Stimulated activated CD4-positive, alpha-beta T cell treated with anti-CD3 and anti-CD28 coated beads, Interleukin-12 subunit alpha, Interleukin-12 subunit beta, amount 100 ng/mL, for 48 hours (primary cell): ENCODE measurements at regions not wholly inside any gene's neighbourhood (a gene's known extent, or its start where the extent isn't known, plus 50 kb on each side); places are given as distances from the start of the nearest gene placed in this dataset.

Experiments used
- DNase-seq, 3 donors: peaks; one replicate each; pipeline ENCODE4 v3.0.0-alpha.2; 2020; ENCODE audit warnings: low read depth in 2 of 3, low spot score in 1 of 3

DNA sequence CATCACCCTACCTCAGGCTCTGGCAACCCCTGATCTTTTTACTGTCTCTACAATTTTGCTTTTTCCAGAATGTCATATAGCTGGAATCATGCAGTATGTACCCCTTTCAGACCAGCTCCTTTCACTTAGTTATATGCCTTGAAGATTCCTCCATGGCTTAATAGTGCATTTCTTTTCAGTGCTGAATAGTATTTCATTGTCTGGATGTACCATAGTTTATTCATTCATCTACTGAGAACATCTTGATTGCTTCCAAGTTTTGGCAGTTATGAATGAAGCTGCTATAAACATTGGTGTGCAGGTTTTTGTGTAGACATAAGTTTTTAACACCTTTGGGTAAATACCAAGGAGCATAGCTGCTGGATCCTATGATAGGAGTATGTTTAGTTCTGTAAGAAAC is 50.8 kb upstream of the ANP32A start:
- DNase-seq, result no peak

DNA sequence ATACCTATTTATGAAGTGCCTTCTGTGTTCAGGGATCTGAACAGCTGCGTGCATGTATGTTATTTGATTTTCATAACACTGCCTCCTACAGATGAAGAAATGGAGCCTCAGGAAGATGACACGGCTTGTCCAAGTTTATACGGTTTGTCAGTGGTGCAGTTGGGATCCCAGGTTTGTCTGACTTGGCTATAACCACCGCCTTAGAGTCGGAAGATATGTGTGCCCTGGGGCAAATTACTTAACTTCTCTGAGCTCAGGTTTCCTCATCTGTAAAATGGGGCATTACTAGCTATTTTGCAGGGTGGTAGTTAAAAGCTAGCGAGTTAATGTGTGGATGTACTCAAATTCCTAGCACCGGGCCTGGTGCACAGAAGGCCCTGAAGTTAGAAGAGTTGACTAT is 54.1 kb upstream of the ANP32A start:
- no peak for DNase-seq

DNA sequence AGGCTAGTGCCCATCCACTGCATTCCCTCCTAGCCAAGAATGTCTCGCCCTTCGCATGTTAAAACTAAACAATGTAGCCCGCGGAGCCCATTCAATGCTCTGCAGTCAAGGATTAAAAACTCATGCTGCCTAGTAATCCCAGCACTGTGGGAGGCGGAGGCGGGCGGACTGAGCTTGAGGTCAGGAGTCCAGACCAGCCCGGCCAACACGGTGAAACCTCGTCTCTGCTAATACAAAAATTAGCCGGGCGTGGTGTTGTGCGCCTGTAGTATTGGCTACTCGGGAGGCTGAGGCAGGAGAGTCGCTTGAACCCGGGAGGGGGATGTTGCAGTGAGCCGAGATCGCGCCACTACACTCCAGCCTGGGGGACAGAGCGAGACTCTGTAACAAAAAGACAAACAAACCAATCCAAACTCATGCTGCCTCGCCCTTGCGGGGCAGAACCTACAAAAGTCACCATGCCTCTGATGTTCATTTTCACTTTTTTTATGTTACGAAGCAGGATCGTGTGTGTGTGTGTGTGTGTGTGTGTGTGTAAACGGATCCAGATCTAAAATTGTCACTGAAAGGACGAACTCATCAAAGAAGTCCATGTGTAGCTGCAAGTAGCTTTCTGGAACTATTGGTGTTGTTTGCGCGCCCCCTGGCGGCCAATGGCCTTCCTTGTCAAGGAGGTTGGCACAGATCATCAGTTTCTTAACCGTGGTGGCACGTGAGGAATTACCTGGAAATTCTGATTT is 54.8 kb upstream of the SPESP1 start:
- DNase-seq, result peak; percentile 83 to 89 (median 85)

DNA sequence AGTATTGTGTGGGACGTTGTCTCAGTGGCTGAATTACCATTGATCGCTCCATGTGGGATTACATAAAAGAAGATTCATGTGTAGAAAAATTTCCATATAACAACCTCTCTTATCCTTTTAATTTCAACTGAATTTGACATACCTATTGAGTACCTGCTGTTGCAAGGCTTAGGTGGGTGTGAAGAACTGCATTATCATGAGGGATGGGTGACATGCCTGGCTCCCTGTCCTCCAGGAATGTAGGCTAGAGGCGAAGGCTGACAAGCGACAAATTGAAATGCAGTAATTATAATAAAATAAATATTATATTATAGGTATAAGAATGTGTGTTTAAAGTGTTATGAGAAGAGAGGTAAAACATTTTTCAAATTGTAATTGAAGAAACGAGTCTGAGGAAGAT is 52.7 kb upstream of the SPESP1 start:
- DNase-seq, result no peak

DNA sequence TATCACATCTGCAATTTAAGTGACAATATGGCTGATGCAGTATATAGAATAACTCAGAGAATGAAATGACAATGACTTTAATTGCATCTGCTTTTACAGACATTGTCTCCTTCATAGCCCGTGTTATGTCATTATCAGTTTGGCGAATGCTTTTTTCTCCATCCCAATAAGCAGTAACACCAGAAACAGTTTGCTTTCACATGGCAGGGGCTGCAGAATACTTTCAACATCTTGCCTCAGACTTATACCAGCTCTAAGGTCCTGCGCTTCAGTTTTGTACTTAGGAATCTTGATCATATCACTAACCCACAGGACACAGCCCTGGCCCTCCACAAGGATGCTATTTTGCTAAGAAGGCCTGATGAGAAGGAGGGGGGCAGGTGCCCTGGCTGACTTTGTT is 49.9 kb upstream of the SPESP1 start:
- no peak for DNase-seq
